Ovary (tissue), 3 donors: ENCODE measurements at regions not wholly inside any gene's neighbourhood (a gene's known extent, or its start where the extent isn't known, plus 50 kb on each side); places are given as distances from the start of the nearest gene placed in this dataset.

ENCODE experiments used
- POLR2A ChIP-seq: fragments of 450-650 bp; IDR thresholded peaks from one replicate; pipeline ENCODE4 v1.6.1; 2017; ENCODE audit warnings: antibody characterized with exemption, mild to moderate bottlenecking, moderate library complexity
- TF ChIP-seq, protein P1 (sequence below), 3 donors: fragments of 450-650 bp in 2 of 3; fragments of 200-600 bp in 1 of 3; IDR thresholded peaks; one replicate each; pipeline versions ENCODE4 v1.5.1 to v1.8.0; 2016 to 2022; ENCODE audit warnings: antibody characterized with exemption in 3 of 3, mild to moderate bottlenecking in 1 of 3
- donor health status: DM: no; HTN: no; CAD: no.

GRCh38 chr5:54881286-54882005 is 103.9 kb downstream of the ESM1 start:
- TF ChIP-seq, protein P1, sequence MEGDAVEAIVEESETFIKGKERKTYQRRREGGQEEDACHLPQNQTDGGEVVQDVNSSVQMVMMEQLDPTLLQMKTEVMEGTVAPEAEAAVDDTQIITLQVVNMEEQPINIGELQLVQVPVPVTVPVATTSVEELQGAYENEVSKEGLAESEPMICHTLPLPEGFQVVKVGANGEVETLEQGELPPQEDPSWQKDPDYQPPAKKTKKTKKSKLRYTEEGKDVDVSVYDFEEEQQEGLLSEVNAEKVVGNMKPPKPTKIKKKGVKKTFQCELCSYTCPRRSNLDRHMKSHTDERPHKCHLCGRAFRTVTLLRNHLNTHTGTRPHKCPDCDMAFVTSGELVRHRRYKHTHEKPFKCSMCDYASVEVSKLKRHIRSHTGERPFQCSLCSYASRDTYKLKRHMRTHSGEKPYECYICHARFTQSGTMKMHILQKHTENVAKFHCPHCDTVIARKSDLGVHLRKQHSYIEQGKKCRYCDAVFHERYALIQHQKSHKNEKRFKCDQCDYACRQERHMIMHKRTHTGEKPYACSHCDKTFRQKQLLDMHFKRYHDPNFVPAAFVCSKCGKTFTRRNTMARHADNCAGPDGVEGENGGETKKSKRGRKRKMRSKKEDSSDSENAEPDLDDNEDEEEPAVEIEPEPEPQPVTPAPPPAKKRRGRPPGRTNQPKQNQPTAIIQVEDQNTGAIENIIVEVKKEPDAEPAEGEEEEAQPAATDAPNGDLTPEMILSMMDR (IDR thresholded peaks at IDR 0.05): no peak
- no peak for TF ChIP-seq POLR2A
